ENCODE measurements at regions not wholly inside any gene's neighbourhood (a gene's known extent, or its start where the extent isn't known, plus 50 kb on each side); places are given as distances from the start of the nearest gene placed in this dataset.
"Not testable (repeated sequence)": the region's sequence is repeated elsewhere in the genome, so short reads cannot be mapped to it uniquely, and the experiment has no call there.

DNA sequence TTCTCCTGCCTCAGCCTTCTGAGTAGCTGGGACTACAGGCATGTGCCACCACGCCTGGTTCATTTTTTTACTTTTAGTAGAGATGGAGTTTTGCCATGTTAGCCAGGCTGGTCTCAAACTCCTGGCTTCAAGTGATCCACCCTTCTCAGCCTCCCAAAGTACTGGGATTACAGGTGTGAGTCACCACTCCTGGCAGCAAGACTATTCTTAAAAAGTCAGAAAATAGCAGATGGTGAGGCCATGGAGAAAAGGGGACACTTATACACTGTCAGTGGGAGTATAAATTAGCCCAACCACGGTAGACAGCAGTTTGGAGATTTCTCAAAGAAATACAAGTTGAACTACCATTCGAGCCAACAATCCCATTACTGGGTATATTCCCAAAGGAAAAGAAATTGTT is 603.3 kb upstream of the TBL1XR1 start:
- Histone ChIP-seq H3K4me1 (ENCODE audit: control insufficient read depth in 3 of 3, insufficient read depth in 3 of 3, low read length in 3 of 3) (no peaks in the 10 kb centered on the region), H3K36me3 (ENCODE audit: control insufficient read depth in 3 of 3, insufficient read depth in 3 of 3, low read length in 3 of 3) (no peaks in the 10 kb centered on the region), H3K9ac (ENCODE audit: low read depth in 1 of 3, low read length in 3 of 3) (no peak overlapping the region), H3K9me3 (ENCODE audit: control insufficient read depth in 3 of 3, low read length in 3 of 3) (no peaks in the 10 kb centered on the region), H3K27ac (ENCODE audit: low read depth, low read length) (no peak overlapping the region), H3K27me3 (ENCODE audit: control insufficient read depth in 3 of 3, insufficient read depth in 3 of 3, low read length in 3 of 3) (no peaks in the 10 kb centered on the region), H3K4me3 (ENCODE audit: low read length in 3 of 3) (no peak overlapping the region)

- Histone ChIP-seq H3K9ac (ENCODE audit: low read depth in 1 of 3, low read length in 3 of 3) (no peak overlapping the region), H3K27me3 (ENCODE audit: control insufficient read depth in 3 of 3, insufficient read depth in 3 of 3, low read length in 3 of 3) (no peaks in the 10 kb centered on the region), H3K4me1 (ENCODE audit: control insufficient read depth in 3 of 3, insufficient read depth in 3 of 3, low read length in 3 of 3) (no peaks in the 10 kb centered on the region), H3K9me3 (ENCODE audit: control insufficient read depth in 3 of 3, low read length in 3 of 3) (no peaks in the 10 kb centered on the region), H3K36me3 (ENCODE audit: control insufficient read depth in 3 of 3, insufficient read depth in 3 of 3, low read length in 3 of 3) (no peaks in the 10 kb centered on the region), H3K27ac (ENCODE audit: low read depth, low read length) (no peak overlapping the region), H3K4me3 (ENCODE audit: low read length in 3 of 3) (no peak overlapping the region)
Measured at GRCh38 chr3:177802151-177802900, 605.0 kb upstream of the TBL1XR1 start.

- Histone ChIP-seq H3K9me3 (ENCODE audit: control insufficient read depth in 3 of 3, low read length in 3 of 3) (no peaks in the 10 kb centered on the region), H3K4me3 (ENCODE audit: low read length in 3 of 3) (no peak overlapping the region), H3K27ac (ENCODE audit: low read depth, low read length) (no peak overlapping the region), H3K36me3 (ENCODE audit: control insufficient read depth in 3 of 3, insufficient read depth in 3 of 3, low read length in 3 of 3) (no peaks in the 10 kb centered on the region), H3K9ac (ENCODE audit: low read depth in 1 of 3, low read length in 3 of 3) (no peak overlapping the region), H3K4me1 (ENCODE audit: control insufficient read depth in 3 of 3, insufficient read depth in 3 of 3, low read length in 3 of 3) (no peaks in the 10 kb centered on the region), H3K27me3 (ENCODE audit: control insufficient read depth in 3 of 3, insufficient read depth in 3 of 3, low read length in 3 of 3) (no peaks in the 10 kb centered on the region)
Measured at GRCh38 chr3:177803500-177803899, 606.2 kb upstream of the TBL1XR1 start.

GRCh38 chr3:177804032-177804431 is 606.8 kb upstream of the TBL1XR1 start:
- Histone ChIP-seq H3K4me3 (ENCODE audit: low read length in 3 of 3) (no peak overlapping the region), H3K9ac (ENCODE audit: low read depth in 1 of 3, low read length in 3 of 3) (no peak overlapping the region), H3K36me3 (ENCODE audit: control insufficient read depth in 3 of 3, insufficient read depth in 3 of 3, low read length in 3 of 3) (no peaks in the 10 kb centered on the region), H3K9me3 (ENCODE audit: control insufficient read depth in 3 of 3, low read length in 3 of 3) (no peaks in the 10 kb centered on the region), H3K27me3 (ENCODE audit: control insufficient read depth in 3 of 3, insufficient read depth in 3 of 3, low read length in 3 of 3) (no peaks in the 10 kb centered on the region), H3K4me1 (ENCODE audit: control insufficient read depth in 3 of 3, insufficient read depth in 3 of 3, low read length in 3 of 3) (no peaks in the 10 kb centered on the region), H3K27ac (ENCODE audit: low read depth, low read length) (no peak overlapping the region)

GRCh38 chr3:177804646-177805045 is 607.4 kb upstream of the TBL1XR1 start:
- no peaks in the 10 kb centered on the region for H3K27me3 ChIP-seq (ENCODE audit: control insufficient read depth in 3 of 3, insufficient read depth in 3 of 3, low read length in 3 of 3)
- no peak overlapping the region for H3K9ac ChIP-seq (ENCODE audit: low read depth in 1 of 3, low read length in 3 of 3)
- H3K36me3 ChIP-seq (ENCODE audit: control insufficient read depth in 3 of 3, insufficient read depth in 3 of 3, low read length in 3 of 3): no peaks in the 10 kb centered on the region
- H3K27ac ChIP-seq (ENCODE audit: low read depth, low read length): no peak overlapping the region
- H3K4me3 ChIP-seq (ENCODE audit: low read length in 3 of 3): no peak overlapping the region
- no peaks in the 10 kb centered on the region for H3K4me1 ChIP-seq (ENCODE audit: control insufficient read depth in 3 of 3, insufficient read depth in 3 of 3, low read length in 3 of 3)
- no peaks in the 10 kb centered on the region for H3K9me3 ChIP-seq (ENCODE audit: control insufficient read depth in 3 of 3, low read length in 3 of 3)

DNA sequence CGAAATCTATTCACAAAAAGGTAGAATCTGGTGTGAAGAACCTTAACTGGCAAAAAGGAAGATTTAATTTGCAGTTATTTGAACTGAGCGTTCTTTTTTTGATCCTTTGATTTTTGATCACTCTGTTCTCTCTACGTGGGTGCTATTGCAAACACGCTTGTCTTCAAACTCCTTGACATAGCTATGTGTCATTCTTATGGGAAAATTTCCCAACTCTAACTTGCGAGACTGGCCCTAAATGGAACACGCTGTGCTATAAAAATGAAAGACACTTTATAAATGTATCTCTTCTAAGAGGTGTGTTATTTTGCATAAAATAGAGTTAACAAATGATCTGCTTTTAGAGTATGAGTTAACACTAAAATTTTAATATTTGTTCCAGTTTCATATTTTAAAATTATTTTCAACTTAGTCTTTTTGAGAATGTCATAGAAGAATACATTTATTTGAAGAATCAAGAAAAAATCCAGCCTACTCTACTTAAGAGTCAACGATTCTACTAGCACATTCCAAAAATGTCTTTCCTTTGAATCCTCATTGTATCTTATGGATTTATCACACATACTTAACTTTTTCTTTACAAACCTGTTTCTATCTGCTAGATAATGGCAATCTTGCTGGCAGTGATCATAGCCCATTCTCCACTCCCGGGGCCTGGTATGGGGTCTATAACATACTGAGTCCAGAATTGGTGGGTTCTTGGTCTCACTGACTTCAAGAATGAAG is 610.0 kb upstream of the TBL1XR1 start:
- Histone ChIP-seq H3K9me3 (ENCODE audit: control insufficient read depth in 3 of 3, low read length in 3 of 3) (no peaks in the 10 kb centered on the region), H3K27me3 (ENCODE audit: control insufficient read depth in 3 of 3, insufficient read depth in 3 of 3, low read length in 3 of 3) (no peaks in the 10 kb centered on the region), H3K27ac (ENCODE audit: low read depth, low read length) (no peak overlapping the region), H3K9ac (ENCODE audit: low read depth in 1 of 3, low read length in 3 of 3) (no peak overlapping the region), H3K4me3 (ENCODE audit: low read length in 3 of 3) (no peak overlapping the region), H3K36me3 (ENCODE audit: control insufficient read depth in 3 of 3, insufficient read depth in 3 of 3, low read length in 3 of 3) (no peaks in the 10 kb centered on the region), H3K4me1 (ENCODE audit: control insufficient read depth in 3 of 3, insufficient read depth in 3 of 3, low read length in 3 of 3) (no peaks in the 10 kb centered on the region)

DNA sequence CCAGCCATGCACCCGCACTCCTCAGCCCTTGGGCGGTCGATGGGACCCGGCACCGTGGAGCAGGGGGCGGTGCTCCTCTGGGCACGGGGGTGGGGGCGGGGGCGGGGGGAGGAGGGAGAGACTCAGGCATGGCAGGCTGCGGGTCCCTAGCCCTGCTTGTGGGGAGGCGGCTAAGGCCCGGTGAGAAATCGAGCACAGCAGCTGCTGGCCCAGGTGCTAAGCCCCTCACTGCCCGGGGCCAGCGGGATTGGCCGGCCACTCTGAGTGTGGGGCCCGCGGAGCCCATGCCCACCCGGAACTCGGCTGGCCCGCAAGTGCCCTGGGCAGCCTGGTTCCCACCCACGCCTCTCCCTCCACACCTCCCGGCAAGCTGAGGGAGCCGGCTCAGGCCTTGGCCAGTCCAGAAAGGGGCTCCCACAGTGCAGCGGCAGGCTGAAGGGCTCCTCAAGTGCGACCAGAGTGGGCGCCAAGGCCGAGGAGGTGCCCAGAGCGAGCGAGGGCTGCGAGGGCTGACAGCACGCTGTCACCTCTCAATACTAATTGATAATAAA is 611.7 kb upstream of the TBL1XR1 start:
- not testable (repeated sequence) for H3K9ac ChIP-seq (ENCODE audit: low read depth in 1 of 3, low read length in 3 of 3); H3K27ac ChIP-seq (ENCODE audit: low read depth, low read length); H3K4me3 ChIP-seq (ENCODE audit: low read length in 3 of 3); H3K27me3 ChIP-seq (ENCODE audit: control insufficient read depth in 3 of 3, insufficient read depth in 3 of 3, low read length in 3 of 3); H3K9me3 ChIP-seq (ENCODE audit: control insufficient read depth in 3 of 3, low read length in 3 of 3); H3K36me3 ChIP-seq (ENCODE audit: control insufficient read depth in 3 of 3, insufficient read depth in 3 of 3, low read length in 3 of 3); H3K4me1 ChIP-seq (ENCODE audit: control insufficient read depth in 3 of 3, insufficient read depth in 3 of 3, low read length in 3 of 3)

- no peak overlapping the region for H3K9ac ChIP-seq (ENCODE audit: low read depth in 1 of 3, low read length in 3 of 3)
- H3K27me3 ChIP-seq (ENCODE audit: control insufficient read depth in 3 of 3, insufficient read depth in 3 of 3, low read length in 3 of 3): no peaks in the 10 kb centered on the region
- peaks cover 0 to 5% (median 0%) of the 10 kb centered on the region in 3 donors for H3K4me1 ChIP-seq (ENCODE audit: control insufficient read depth in 3 of 3, insufficient read depth in 3 of 3, low read length in 3 of 3)
- no peaks in the 10 kb centered on the region for H3K9me3 ChIP-seq (ENCODE audit: control insufficient read depth in 3 of 3, low read length in 3 of 3)
- no peak overlapping the region for H3K27ac ChIP-seq (ENCODE audit: low read depth, low read length)
- no peaks in the 10 kb centered on the region for H3K36me3 ChIP-seq (ENCODE audit: control insufficient read depth in 3 of 3, insufficient read depth in 3 of 3, low read length in 3 of 3)
- H3K4me3 ChIP-seq (ENCODE audit: low read length in 3 of 3): no peak overlapping the region
Measured at GRCh38 chr3:177810162-177810623, 612.9 kb upstream of the TBL1XR1 start.

DNA sequence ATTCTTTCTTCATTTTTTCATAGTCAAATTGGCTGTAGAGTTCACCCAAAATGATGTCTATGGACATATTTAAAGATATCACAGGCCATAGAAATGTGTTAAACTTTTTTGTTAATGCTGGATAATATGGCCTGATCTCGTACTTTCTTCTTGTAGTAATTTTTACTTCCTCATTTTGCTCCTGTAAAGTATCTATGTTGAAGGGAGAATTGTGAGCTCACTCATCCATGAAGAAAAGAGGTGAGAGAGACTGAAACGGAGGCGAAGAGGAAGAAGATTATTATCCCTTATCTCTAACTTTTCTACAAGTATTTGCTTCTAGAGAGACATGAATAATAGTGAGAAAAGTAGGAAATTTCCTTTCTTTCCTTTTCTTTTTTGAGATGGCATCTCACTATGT is 613.8 kb upstream of the TBL1XR1 start:
- Histone ChIP-seq H3K27me3 (ENCODE audit: control insufficient read depth in 3 of 3, insufficient read depth in 3 of 3, low read length in 3 of 3) (no peaks in the 10 kb centered on the region), H3K27ac (ENCODE audit: low read depth, low read length) (no peak overlapping the region), H3K4me3 (ENCODE audit: low read length in 3 of 3) (no peak overlapping the region), H3K9me3 (ENCODE audit: control insufficient read depth in 3 of 3, low read length in 3 of 3) (no peaks in the 10 kb centered on the region), H3K36me3 (ENCODE audit: control insufficient read depth in 3 of 3, insufficient read depth in 3 of 3, low read length in 3 of 3) (no peaks in the 10 kb centered on the region), H3K9ac (ENCODE audit: low read depth in 1 of 3, low read length in 3 of 3) (no peak overlapping the region), H3K4me1 (ENCODE audit: control insufficient read depth in 3 of 3, insufficient read depth in 3 of 3, low read length in 3 of 3) (peaks cover 0 to 5% (median 0%) of the 10 kb centered on the region in 3 donors)

DNA sequence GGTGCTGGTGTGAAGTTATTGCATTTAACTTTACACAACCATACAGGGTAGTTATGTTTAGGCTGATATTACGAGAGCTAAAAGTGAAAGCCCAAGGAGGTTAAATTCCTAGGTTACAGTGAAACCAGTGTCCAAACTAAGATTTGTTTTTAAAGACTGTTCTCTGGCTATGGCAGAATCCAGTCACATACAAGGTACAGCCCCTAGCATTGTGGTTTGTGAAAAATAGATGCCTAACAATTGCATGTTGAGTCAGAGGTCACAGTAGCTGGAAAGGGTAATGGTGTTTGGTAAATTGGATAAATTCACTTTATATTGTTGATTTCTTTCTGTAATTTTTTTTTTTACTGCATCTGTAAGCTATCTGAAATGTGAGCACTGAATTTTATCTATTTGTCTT is 614.6 kb upstream of the TBL1XR1 start:
- Histone ChIP-seq H3K9ac (ENCODE audit: low read depth in 1 of 3, low read length in 3 of 3) (no peak overlapping the region), H3K36me3 (ENCODE audit: control insufficient read depth in 3 of 3, insufficient read depth in 3 of 3, low read length in 3 of 3) (no peaks in the 10 kb centered on the region), H3K27ac (ENCODE audit: low read depth, low read length) (no peak overlapping the region), H3K27me3 (ENCODE audit: control insufficient read depth in 3 of 3, insufficient read depth in 3 of 3, low read length in 3 of 3) (no peaks in the 10 kb centered on the region), H3K4me3 (ENCODE audit: low read length in 3 of 3) (no peak overlapping the region), H3K9me3 (ENCODE audit: control insufficient read depth in 3 of 3, low read length in 3 of 3) (no peaks in the 10 kb centered on the region), H3K4me1 (ENCODE audit: control insufficient read depth in 3 of 3, insufficient read depth in 3 of 3, low read length in 3 of 3) (peaks cover 0 to 9% (median 0%) of the 10 kb centered on the region in 3 donors)

Data from skeletal muscle tissue (tissue), 3 donors.